K562 (cell line): ENCODE measurements at regions not wholly inside any gene's neighbourhood (a gene's known extent, or its start where the extent isn't known, plus 50 kb on each side); places are given as distances from the start of the nearest gene placed in this dataset.

Source experiments
- CAMTA2 ChIP-seq: fragments of 250-450 bp; sonication (Bioruptor Pico); conservative IDR thresholded peaks from 2 replicates; pipeline ENCODE4 v1.5.1; 2022
- CREM ChIP-seq: IDR thresholded peaks from 2 replicates; pipeline ENCODE4 v1.6.1; 2014; ENCODE audit warnings: antibody characterized with exemption, low read depth
- GATA2 ChIP-seq: sonication (generic); formaldehyde crosslinking; IDR thresholded peaks from 2 replicates; pipeline ENCODE4 v1.4.0; 2020; ENCODE audit warnings: mild to moderate bottlenecking, missing genetic modification reagents
- KLF6 ChIP-seq: fragments of 250-450 bp; sonication (Bioruptor Pico); IDR thresholded peaks from 2 replicates; pipeline ENCODE4 v1.4.0; 2020; ENCODE audit warnings: mild to moderate bottlenecking, moderate library complexity, borderline replicate concordance
- MYC ChIP-seq, 2 experiments: fragments of 250-450 bp in 1 of 2; sonication (Bioruptor Pico) in 1 of 2; IDR thresholded peaks; 2 replicates each; pipeline versions ENCODE4 v1.5.1 to v1.6.1; 2012 to 2021; ENCODE audit warnings: low read depth in 2 of 2, borderline replicate concordance in 1 of 2, improper control_type of control experiment in 1 of 2, low read length in 1 of 2, mild to moderate bottlenecking in 1 of 2, moderate library complexity in 1 of 2
- NCOA6 ChIP-seq: fragments of 450-650 bp; IDR thresholded peaks from 2 replicates; pipeline ENCODE4 v1.6.1; 2017; ENCODE audit warnings: mild to moderate bottlenecking
- NRF1 ChIP-seq, 2 experiments: fragments of 450-650 bp; IDR thresholded peaks in 1 of 2; conservative IDR thresholded peaks in 1 of 2; 2 replicates each; pipeline ENCODE4 v1.6.1; 2014; ENCODE audit warnings: mild to moderate bottlenecking in 2 of 2
- POLR2AphosphoS5 ChIP-seq: IDR thresholded peaks from 2 replicates; pipeline ENCODE4 v1.6.1; 2011; ENCODE audit warnings: mild to moderate bottlenecking, low read depth, low read length, moderate library complexity; ENCODE audit not compliant: control insufficient read depth, insufficient read depth
- RBFOX2 ChIP-seq: fragments of 200-400 bp; formaldehyde crosslinking; IDR thresholded peaks from 2 replicates; pipeline ENCODE4 v1.6.1; 2017; ENCODE audit warnings: low read depth, mild to moderate bottlenecking, low read length, moderate library complexity
- ZNF324 ChIP-seq: fragments of 250-450 bp; sonication (Bioruptor Pico); IDR thresholded peaks from 2 replicates; pipeline ENCODE4 v1.4.0; 2020; ENCODE audit warnings: mild to moderate bottlenecking
- TF ChIP-seq, protein P1 (sequence below), 3 experiments: IDR thresholded peaks in 2 of 3; conservative IDR thresholded peaks in 1 of 3; 2 replicates each; pipeline ENCODE4 v1.5.1; 2011 to 2012; ENCODE audit warnings: low read length in 3 of 3, mild to moderate bottlenecking in 3 of 3, control low read depth in 2 of 3, improper control_type of control experiment in 1 of 3, inconsistent platforms in 1 of 3, low read depth in 1 of 3, mixed read lengths in 1 of 3, moderate library complexity in 1 of 3; ENCODE audit not compliant: insufficient read depth in 2 of 3

DNA sequence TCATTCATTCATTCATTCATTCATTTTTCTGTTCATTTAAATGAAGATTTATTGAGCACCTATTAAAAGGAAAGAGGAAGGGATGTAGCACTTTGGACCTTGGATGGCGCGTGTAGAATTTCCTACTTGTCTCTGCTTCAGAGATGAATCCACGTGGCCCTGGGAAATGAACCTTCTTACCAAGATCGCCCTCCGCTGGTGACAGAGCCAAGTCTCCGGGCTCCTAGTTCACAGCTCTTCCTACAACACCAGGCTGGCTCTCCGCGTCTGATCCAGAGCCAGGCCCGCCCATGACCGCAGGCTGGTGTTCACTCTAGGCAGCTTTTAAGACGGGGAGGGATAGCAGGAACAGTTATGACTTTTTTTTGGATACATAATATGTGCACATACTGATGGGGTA, 70.9 kb upstream of the PIWIL1 start:
- TF ChIP-seq, protein P1, sequence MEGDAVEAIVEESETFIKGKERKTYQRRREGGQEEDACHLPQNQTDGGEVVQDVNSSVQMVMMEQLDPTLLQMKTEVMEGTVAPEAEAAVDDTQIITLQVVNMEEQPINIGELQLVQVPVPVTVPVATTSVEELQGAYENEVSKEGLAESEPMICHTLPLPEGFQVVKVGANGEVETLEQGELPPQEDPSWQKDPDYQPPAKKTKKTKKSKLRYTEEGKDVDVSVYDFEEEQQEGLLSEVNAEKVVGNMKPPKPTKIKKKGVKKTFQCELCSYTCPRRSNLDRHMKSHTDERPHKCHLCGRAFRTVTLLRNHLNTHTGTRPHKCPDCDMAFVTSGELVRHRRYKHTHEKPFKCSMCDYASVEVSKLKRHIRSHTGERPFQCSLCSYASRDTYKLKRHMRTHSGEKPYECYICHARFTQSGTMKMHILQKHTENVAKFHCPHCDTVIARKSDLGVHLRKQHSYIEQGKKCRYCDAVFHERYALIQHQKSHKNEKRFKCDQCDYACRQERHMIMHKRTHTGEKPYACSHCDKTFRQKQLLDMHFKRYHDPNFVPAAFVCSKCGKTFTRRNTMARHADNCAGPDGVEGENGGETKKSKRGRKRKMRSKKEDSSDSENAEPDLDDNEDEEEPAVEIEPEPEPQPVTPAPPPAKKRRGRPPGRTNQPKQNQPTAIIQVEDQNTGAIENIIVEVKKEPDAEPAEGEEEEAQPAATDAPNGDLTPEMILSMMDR (IDR thresholded peaks at IDR 0.05 in 2 of 3, conservative IDR thresholded peaks at IDR 0.05 in 1 of 3; ENCODE audit: insufficient read depth in 2 of 3, low read depth in 1 of 3, low read length in 3 of 3), result 0 out of 6 replicates have a peak, but pooled peaks of 1 of the 3 experiments have one; percentile 2
- no peak for TF ChIP-seq ZNF324
- TF ChIP-seq NCOA6, result no peak
- no peak for TF ChIP-seq KLF6 (CRISPR knock-in tag)
- no peak for TF ChIP-seq CREM
- TF ChIP-seq RBFOX2, result no peak
- TF ChIP-seq MYC (IDR thresholded peaks at IDR 0.05; ENCODE audit: low read depth, low read length), result no peak
- TF ChIP-seq MYC (CRISPR knock-in tag; IDR thresholded peaks at IDR 0.05; ENCODE audit: borderline replicate concordance, low read depth), result no peak
- TF ChIP-seq GATA2 (CRISPR knock-in tag), result no peak
- TF ChIP-seq POLR2AphosphoS5, result no peak
- no peak for TF ChIP-seq NRF1 (conservative IDR thresholded peaks at IDR 0.05 in 1 of 2, IDR thresholded peaks at IDR 0.05 in 1 of 2)
- no peak for TF ChIP-seq CAMTA2
